Mesothelial cell of epicardium (in vitro differentiated cells): ENCODE measurements at regions not wholly inside any gene's neighbourhood (a gene's known extent, or its start where the extent isn't known, plus 50 kb on each side); places are given as distances from the start of the nearest gene placed in this dataset.

Experiments used
- DNase-seq, 2 experiments: peaks; one replicate each; pipeline ENCODE4 v3.0.0; 2021; ENCODE audit warnings: low spot score in 2 of 2; ENCODE audit not compliant: unreplicated experiment in 2 of 2
- H3K27ac Mint-ChIP-seq: 2 replicates; pipeline ENCODE4 v1.8.0; 2021; ENCODE audit warnings: mixed read lengths
- H3K27me3 Mint-ChIP-seq: 2 replicates; pipeline ENCODE4 v1.8.0; 2021; ENCODE audit warnings: low read depth, mixed read lengths
- H3K36me3 Mint-ChIP-seq: 2 replicates; pipeline ENCODE4 v1.8.0; 2021; ENCODE audit warnings: mixed read lengths
- H3K4me1 Mint-ChIP-seq: 2 replicates; pipeline ENCODE4 v1.8.0; 2021; ENCODE audit warnings: mixed read lengths
- H3K4me3 Mint-ChIP-seq: 2 replicates; pipeline ENCODE4 v1.8.0; 2021; ENCODE audit warnings: mild to moderate bottlenecking, moderate library complexity, mixed read lengths
- H3K9me3 Mint-ChIP-seq: 2 replicates; pipeline ENCODE4 v1.8.0; 2021; ENCODE audit warnings: mixed read lengths
- CTCF ChIP-seq: fragments of 200-600 bp; sonication (generic); IDR thresholded peaks from one replicate; pipeline ENCODE4 v1.5.0; 2021; ENCODE audit warnings: antibody characterized with exemption; ENCODE audit not compliant: unreplicated experiment

GRCh38 chr14:36398463-36399291 is 78.2 kb upstream of the MBIP start:
- Mint-ChIP-seq H3K27me3 (peaks cover 16% of the 10 kb centered on the region), H3K36me3 (no peaks in the 10 kb centered on the region), H3K4me3 (no peak overlapping the region), H3K4me1 (no peaks in the 10 kb centered on the region), H3K9me3 (no peaks in the 10 kb centered on the region), H3K27ac (no peak overlapping the region)
- no peak for DNase-seq
- TF ChIP-seq CTCF = no peak

DNA sequence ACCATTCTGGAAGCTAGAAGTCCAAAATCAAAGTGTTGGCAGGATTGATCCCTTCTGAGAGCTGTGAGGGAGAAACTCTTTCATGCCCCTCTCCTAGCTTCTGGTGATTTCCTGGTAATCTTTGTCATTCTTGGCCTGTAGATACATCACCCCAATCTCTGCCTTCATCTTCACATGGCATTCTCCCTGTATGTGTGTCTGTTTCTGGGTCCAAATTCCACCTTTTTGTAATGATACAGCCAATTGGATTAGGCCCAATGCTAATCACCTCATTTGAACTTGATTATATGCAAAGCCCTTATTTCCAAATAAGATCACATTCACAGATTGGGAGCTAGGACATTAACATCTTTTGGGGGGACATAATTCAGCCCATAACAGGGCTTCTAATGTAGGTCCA is 76.9 kb upstream of the MBIP start:
- H3K27me3 Mint-ChIP-seq = peaks cover 25% of the 10 kb centered on the region
- H3K4me3 Mint-ChIP-seq = no peak overlapping the region
- no peaks in the 10 kb centered on the region for H3K9me3 Mint-ChIP-seq
- no peaks in the 10 kb centered on the region for H3K36me3 Mint-ChIP-seq
- no peaks in the 10 kb centered on the region for H3K4me1 Mint-ChIP-seq
- no peak for DNase-seq
- H3K27ac Mint-ChIP-seq = no peak overlapping the region
- no peak for TF ChIP-seq CTCF

DNA sequence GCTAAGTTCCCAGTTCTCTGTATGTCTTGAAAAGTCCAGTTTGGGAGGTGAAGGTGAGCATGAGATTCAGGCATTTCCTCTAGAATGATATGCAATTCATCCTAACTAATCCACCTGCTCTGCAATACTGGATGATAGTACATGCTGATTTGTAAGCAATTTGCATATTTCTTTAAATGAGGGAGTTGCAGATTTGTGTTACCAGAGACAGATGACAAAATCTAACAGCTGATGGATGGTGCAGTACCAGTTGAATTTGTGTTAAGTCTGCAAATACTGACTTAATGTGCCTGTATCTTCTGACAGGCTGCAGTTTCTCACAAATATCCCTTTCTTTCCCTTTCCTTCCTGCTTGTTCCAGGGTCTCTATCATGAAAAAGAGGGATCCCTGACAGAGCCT is 76.4 kb upstream of the MBIP start:
- Mint-ChIP-seq H3K36me3 (no peaks in the 10 kb centered on the region), H3K9me3 (no peaks in the 10 kb centered on the region), H3K27me3 (peaks cover 25% of the 10 kb centered on the region), H3K4me1 (no peaks in the 10 kb centered on the region), H3K27ac (no peak overlapping the region), H3K4me3 (no peak overlapping the region)
- no peak for TF ChIP-seq CTCF
- no peak for DNase-seq

- no peaks in the 10 kb centered on the region for H3K9me3 Mint-ChIP-seq
Observed at GRCh38 chr14:36394593-36394992, 74.2 kb upstream of the MBIP start.

GRCh38 chr14:36390718-36391117 is 70.3 kb upstream of the MBIP start:
- no peaks in the 10 kb centered on the region for H3K9me3 Mint-ChIP-seq
- H3K4me1 Mint-ChIP-seq = no peaks in the 10 kb centered on the region
- no peak for TF ChIP-seq CTCF
- no peak for DNase-seq
- H3K27ac Mint-ChIP-seq = no peak overlapping the region
- peaks cover 53% of the 10 kb centered on the region for H3K27me3 Mint-ChIP-seq
- H3K36me3 Mint-ChIP-seq = no peaks in the 10 kb centered on the region
- no peak overlapping the region for H3K4me3 Mint-ChIP-seq

More at GRCh38 chr14:36394593-36394992, 74.2 kb upstream of the MBIP start:
- TF ChIP-seq CTCF = no peak
- Mint-ChIP-seq H3K4me1 (no peaks in the 10 kb centered on the region), H3K27me3 (peaks cover 40% of the 10 kb centered on the region), H3K4me3 (no peak overlapping the region), H3K27ac (no peak overlapping the region), H3K36me3 (no peaks in the 10 kb centered on the region)
- DNase-seq = no peak
